SKM-1 (cell line): ENCODE measurements at regions not wholly inside any gene's neighbourhood (a gene's known extent, or its start where the extent isn't known, plus 50 kb on each side); places are given as distances from the start of the nearest gene placed in this dataset.

ENCODE experiments used
- DNase-seq: peaks from one replicate; lab custom pipeline; 2025; ENCODE audit not compliant: unreplicated experiment; lab: John Stamatoyannopoulos, UW

GRCh38 chr9:3054017-3054586 lies 210.2 kb upstream of the PUM3 start:
- DNase-seq: no peak

GRCh38 chr9:3049636-3050035 lies 205.7 kb upstream of the PUM3 start:
- no peak for DNase-seq

DNA sequence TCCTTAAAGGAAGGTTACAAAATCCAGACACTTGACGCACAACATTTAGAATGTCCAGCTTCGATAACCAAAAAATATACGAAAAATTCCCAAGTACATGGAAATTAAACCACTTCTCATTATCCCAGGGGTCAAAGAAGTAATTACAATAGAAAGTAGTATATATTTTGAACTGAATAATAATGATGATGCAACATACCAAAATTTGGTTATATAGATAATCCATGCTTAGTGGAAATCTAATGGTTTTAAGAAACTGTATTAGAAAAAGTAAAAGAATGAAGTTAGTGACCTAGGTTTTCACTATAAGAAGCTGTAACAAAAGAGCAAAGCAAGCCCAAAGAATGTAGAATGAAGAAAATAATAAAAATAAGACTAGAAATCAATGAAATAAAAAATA lies 204.0 kb upstream of the PUM3 start:
- DNase-seq: no peak

- DNase-seq: no peak
Observed at GRCh38 chr9:3045153-3045552, 201.3 kb upstream of the PUM3 start.

DNA sequence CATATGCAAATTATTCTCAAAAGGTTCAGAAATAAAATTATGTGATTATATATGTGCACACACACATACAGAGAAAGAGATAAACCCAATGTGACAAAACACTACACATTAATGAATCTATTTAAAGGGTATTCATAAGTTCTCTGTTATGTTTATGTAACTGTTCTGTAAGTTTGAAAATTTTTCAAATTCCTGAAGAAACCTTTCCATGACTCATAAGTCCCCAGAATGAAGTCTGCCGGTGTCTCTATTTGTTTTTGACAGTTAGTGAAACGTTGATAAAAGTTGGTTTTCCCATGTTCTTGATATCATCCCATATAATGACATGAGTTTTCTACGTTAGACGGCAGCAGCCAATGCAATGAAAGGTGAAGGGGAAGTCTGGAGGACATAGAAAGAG lies 199.5 kb upstream of the PUM3 start:
- DNase-seq: no peak

DNA sequence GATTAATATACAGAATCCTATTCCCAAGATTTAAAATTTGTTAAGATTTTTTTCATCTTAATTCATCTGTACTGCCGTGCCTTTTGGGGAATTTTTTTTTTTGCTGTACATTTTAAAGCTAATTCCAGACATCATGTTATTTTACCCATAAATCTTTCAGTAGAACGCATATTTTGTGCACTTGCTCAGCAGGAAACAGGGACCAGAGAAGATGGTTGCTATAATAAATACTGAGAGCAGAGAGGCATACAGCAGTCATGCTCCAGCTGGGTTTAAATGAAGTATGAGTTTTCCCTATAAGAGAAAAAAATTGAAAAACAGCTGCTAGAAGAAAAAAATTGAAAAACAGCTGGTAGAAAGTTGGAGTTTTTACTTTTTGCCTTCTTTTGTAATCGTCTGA lies 196.9 kb upstream of the PUM3 start:
- DNase-seq: no peak

DNA sequence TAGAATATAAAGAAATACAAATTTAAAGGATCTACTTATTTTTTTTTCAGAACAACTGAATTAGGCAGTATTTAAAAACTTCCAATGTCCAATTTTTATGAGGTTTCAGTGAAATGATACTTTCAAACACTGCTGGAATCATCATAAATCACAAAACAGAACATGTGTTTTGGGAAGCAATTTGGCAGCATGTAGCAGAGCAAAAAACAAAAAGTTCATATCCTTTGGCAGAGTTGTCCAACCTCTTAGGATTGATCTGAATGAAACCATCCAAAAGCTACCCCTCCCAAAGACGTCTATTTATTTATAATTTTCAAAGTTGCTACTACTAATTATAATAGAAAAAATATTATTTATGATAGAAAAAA lies 192.4 kb upstream of the PUM3 start:
- DNase-seq: no peak

- DNase-seq: no peak
Observed at GRCh38 chr9:3035579-3036332, 191.9 kb upstream of the PUM3 start.

GRCh38 chr9:3032898-3033297 lies 189.0 kb upstream of the PUM3 start:
- DNase-seq: no peak

DNA sequence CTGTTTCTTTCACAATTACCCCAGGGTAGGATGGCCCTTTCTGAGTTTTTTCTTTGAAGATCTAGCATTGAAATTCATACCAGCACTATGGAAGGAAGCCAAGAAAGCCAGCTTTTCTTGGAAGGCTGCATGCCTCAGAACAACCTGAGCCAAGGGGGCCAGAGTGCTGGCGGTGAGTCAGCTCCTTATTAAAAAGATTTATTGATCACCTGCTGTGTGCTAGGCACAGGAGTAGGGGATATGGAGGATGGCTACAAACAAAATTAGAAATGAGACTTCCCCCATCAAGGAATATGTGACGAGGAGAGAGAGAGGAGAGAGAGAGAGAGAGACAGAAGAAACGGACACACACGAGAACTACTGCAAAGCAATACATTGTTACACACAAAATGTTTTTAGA lies 184.6 kb upstream of the PUM3 start:
- DNase-seq: no peak

- DNase-seq: no peak
Observed at GRCh38 chr9:3027210-3027609, 183.3 kb upstream of the PUM3 start.

DNA sequence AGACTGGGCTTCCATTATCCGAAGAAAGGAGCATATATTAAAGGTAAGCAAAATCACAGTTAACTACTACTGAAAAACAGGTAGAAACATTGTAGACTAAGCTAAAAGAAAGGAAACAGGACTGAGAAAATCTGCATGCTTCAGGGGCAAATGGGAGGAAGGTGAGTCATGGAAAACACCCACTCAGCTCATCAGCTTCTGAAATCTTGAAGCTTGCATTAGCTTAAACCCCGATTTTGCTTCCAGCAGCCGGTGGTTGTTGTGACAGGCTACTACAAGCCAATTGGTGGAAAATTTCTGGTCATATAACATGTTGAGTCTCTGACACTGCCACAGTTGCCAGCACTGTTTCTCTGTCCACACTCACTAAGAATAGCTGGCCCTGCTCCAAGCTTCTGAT lies 179.6 kb upstream of the PUM3 start:
- DNase-seq: no peak

DNA sequence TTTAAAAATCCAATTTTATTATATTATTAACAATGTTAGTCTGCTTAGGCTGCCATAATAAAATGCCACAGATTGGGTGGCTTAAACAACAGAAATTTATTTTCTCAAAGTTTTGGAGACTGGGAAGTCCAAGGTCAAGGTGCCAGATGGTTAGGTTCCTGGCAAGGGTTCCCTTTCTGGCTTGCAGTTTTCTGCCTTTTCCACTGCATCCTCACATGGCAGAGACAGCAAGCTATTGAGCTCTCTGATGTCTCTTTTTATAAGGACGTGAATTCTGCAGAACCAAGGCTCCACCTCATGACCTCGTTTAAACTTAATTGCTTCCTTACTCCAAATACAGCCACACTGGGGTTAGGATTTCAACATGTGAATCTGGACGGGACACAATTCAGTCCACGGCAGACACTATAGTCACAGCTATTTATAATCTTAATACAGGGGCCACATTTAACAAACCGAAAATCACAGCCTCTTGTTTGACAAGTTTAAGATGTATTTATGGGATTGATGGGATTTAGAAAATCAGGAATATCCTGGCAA lies 174.9 kb upstream of the PUM3 start:
- DNase-seq: no peak

DNA sequence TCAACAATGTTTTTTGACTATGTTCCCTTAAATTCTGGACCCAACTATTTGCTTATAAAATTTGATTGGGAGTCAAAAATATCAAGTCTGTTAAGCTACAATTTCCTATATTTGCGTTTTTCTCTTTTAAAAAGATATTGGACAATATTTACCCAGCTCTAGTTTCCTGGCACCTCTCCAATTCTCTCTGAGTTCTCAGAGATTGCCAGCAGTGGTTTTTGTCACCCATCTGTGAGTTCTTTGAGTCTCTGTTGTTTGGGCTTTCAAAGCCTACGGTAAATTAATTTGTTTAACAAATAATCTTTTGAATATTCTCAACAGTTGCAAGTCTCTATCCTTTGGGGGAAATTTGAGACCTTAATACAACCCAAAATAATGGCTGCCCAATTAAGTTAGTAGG lies 174.2 kb upstream of the PUM3 start:
- no peak for DNase-seq

GRCh38 chr9:3014178-3014577 lies 170.3 kb upstream of the PUM3 start:
- DNase-seq: no peak

- peak; percentile 82 for DNase-seq
Observed at GRCh38 chr9:3012842-3013241, 168.9 kb upstream of the PUM3 start.

- no peak for DNase-seq
Observed at GRCh38 chr9:3012245-3012644, 168.3 kb upstream of the PUM3 start.

DNA sequence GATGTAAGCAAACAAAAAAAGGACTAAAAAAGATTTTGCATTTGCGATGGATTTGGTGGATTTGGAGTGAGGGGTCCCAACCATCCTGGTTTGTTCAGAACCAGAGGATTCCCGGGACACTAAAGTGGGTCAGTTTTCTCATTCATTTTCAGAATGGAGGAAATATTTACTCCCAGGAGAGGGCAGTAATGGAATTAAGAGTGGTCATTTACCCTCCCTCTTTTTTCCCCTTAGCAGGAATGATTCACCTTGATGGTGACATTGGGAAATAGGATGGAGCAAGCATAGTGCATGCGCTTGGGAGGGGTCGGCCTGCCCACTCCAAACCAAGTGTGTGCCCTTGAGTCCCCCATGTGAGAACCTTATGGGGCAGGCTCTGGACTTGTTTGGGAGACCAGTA lies 164.2 kb upstream of the PUM3 start:
- DNase-seq: no peak

GRCh38 chr9:3007326-3007725 lies 163.4 kb upstream of the PUM3 start:
- no peak for DNase-seq

GRCh38 chr9:3006851-3007250 lies 163.0 kb upstream of the PUM3 start:
- no peak for DNase-seq

DNA sequence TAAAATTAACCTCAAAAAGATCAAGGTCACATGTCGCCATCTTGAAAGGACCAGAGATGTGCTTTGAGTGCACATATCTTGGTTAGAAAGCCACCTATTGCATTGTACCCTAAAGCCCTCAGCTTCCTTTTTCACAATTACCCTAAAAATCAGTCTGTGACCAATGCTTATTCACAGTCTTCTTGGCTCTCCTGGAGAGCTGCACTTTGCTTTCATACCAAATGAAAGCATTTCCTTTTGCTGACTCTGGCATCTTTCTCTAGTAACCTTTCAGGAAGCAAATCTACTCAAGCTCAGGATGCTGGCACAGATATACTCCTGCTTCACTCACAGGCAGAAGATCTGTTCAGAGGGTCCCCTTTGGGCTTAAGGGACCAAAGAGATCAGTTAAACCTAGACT lies 160.7 kb upstream of the PUM3 start:
- no peak for DNase-seq

GRCh38 chr9:3001311-3001710 lies 157.4 kb upstream of the PUM3 start:
- DNase-seq: no peak

DNA sequence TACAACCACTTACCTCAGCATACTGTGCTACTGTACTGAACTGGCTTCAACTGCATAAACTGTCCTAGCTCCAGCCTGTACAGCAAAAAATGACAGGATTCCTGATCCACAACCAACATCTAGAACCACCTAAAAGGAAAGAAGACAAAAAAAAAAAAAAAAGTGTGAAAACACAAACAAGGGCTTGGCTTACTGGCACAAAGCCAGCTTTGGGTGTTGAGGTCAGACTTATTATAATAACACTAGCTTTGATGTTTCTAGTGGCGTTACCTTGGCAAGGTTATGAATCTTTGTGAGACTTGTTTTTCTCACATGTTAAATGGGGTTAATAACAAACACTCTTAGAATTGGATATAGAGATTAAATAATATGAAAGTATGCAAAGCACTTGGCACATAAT lies 148.5 kb upstream of the PUM3 start:
- no peak for DNase-seq
